Kasumi-1 (cell line): ENCODE measurements at regions not wholly inside any gene's neighbourhood (a gene's known extent, or its start where the extent isn't known, plus 50 kb on each side); places are given as distances from the start of the nearest gene placed in this dataset.
A peak's percentile ranks its signal among the peaks of the same experiment; 100 is the strongest.

Experiments used
- DNase-seq, 2 experiments: peaks; one replicate each; lab custom pipeline; 2025; lab: John Stamatoyannopoulos, UW

DNA sequence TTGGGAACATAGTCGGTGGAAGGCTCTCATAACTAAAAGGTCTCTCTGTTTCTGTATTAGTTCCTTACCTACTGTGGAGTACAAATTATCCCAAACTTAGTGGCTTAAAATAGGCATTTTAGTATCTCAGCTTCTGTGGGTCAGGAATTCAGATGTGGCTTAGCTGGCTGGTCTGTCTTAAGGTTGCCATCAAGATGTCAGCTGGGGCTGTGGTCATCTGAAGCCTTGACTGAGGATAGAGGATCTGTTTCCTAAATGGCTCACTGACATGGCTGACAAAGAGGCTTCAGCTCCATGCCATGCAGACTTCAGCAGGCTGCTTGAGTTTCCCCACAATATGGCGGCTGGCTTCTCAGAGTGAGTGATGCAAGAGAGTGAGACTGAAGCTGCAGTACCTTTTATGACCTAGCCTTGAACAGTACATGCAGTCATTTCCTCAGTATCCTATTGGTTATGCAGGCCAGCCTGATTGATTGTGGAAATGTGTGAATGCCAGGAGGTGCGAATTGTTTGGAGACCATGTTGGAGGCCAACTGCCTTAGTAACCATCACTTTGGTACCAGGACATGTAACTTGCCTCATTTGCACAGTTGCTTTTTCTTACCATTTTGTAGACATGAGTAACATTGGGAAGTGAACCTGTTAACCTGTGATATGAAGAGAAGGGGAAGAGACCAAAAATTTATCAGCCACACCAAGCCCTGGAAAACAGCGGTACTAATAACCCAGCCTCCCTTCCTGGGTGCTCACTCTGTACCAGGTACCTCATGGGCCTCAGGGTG, 152.8 kb upstream of the IER5L start:
- peak in 1 of 2 experiments; percentile 21 for DNase-seq

DNA sequence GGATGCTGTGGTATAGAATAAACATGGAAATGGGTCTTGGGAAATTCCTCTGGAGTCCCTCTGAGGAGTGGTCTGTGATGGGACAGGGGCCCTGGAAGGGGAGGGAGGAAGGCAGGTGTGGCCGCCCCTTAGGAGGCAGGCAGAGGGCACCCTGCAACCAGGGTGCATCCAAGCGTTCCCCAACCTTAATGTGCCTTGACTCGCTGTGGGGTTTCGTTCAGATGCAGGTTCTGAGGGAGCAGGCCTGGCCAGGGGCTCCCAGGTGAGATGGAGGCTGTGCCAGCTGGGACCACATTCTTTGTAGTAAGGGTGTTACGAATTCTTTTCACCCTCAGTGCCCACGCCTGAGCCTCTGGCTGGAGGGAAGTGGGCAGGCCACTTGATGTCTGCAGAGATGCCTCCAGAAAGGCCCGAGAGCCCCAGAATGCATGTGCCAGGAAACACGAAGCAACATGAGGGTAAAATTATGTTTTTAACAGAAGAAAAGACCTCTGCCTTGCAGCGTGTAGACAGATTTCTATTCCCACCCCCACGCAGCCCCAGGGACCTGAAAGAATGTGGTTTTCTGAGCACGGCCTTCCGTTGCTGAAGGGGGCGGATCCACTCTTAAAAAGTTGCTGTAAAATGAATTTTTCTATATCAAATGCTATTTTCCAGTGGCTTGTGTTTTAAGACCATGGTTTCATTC, 150.4 kb upstream of the IER5L start:
- peak; percentile 12 to 16 for DNase-seq

DNA sequence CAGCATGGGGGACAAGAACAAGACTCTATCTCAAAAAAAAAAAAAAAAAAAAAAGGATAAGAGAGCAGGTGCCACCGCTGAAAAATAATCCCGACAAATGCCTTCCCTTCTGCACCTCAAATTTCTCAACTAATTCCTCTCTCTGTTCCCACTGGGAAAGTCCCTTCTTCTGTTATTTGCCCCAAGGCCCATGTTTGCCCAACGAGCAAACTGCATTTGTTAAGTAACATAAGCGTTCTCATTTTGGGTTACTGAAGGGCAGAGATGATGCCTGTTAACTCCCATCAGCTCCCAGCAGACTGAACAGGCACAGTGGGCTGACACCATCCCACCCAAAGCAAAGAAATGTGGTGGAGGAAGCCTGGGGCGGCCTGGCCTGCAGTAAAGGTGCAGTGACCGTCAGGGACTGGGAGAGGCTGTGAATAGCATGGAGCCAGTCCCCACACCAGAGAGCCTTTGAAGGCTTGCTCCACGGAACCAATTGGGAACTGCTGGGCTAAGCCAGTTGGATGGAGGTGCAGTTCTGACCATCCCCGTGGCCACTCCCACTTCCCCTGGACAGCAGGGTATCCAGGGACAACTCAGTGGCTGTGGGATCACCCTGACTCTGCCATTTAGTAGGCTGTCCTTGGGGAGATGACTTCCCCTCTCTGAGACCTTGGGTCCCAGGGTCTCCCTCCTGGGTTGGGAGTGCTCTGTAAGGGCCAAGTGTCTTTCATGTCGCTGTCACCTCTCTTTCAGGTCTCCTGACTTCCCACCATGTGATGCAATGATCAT, 149.7 kb upstream of the IER5L start:
- no peak for DNase-seq

DNA sequence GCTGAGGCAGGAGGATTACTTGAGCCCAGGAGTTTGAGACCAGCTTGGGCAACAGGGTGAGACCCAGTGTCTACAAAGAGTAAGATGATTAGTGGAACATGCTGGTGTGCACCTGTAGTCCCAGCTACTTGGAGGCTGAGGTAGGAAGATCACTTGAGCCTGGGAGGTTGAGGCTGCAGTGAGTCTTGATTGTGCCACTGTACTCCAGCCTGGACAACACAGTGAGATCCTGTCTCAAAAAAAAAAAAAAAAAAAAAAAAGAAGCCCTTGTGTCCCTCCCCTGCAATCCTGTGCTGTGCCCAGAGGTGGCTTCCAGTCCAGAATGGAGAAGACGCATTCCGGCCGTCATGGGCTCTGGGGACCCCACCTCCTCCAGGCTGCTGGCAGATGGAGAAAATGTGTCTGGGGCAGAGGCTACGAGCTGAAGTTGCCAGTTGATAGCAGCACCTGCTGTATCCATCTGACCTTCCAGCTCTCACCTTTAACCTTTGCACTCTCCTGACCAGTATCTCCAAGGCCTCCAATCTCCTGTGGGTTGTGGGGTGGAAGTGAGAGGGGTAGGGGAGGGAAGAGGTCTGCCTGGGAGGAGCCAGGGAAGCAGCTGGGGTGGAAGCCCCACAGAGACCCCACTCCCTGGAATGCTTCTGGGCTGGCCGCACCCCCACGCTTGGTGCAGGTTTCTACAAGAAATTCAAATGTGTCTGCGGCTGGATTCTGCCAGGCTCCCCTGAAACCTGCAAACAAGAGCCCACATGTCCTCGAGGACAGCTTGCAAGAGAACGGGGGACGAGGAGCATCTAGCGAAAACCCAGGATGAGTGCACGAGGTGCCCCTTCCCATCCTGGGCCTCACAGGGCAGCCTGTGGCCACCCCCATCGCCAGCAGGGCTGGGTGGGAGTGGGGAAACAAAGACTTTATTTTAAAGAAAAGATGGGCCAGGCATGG, 148.3 kb upstream of the IER5L start:
- DNase-seq: no peak

DNA sequence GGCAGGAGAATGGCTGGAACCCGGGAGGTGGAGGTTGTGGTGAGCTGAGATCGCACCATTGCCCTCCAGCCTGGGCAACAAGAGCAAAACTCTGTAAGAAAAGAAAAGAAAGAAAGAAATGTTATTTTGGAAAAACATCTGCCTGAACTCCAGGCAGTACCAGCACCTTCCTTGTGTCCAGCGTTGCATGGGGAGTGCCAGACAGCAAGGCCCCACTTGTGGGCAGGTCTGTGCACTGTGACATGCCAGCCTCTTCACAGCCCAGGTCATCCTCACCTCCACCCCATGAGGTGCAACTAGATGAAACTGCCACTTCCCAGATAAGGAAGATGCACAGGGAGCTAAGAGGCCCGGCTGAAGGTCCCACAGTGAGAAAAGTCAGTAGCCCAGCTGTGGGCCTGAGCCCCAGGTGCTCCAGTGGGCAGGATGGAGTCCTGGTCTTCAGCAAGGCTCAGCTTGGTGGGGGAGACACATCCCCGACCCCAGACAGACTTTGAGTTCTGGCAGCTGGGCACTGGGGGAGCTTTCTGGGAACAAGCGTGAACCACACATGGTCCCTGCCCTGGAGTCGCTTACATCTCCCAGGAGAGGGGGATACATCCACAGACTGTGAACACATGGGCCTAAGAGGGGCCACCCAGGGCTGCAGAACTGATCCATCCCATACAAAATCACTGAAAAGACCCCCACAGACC, 146.9 kb upstream of the IER5L start:
- no peak for DNase-seq

DNA sequence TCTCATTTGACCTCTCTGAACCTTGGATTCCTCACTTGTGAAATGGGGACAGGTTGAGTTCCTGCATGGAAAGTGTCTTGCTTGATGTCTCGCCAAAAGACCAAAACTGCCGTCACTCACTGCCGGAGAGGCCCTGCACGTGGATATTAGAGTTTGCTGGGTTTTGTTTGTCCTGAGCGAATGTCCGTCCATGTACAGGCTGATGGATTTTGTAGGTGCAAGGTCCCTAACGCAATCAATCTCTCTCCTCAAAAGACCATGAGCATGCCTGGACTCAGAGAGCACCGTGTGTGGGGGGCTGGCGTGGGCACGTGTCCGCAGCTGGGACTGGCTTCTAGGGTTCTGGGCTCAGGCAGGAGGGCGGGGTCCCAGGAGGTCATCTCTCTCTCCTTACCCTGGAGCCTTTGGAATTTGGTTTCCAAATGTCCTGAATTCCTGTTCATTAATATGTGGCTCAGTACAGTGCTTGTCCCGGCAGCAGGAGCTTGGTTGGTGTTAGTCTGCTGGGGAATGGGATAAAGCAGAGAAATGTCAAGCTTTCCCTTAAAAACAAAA, 146.0 kb upstream of the IER5L start:
- DNase-seq: no peak

DNA sequence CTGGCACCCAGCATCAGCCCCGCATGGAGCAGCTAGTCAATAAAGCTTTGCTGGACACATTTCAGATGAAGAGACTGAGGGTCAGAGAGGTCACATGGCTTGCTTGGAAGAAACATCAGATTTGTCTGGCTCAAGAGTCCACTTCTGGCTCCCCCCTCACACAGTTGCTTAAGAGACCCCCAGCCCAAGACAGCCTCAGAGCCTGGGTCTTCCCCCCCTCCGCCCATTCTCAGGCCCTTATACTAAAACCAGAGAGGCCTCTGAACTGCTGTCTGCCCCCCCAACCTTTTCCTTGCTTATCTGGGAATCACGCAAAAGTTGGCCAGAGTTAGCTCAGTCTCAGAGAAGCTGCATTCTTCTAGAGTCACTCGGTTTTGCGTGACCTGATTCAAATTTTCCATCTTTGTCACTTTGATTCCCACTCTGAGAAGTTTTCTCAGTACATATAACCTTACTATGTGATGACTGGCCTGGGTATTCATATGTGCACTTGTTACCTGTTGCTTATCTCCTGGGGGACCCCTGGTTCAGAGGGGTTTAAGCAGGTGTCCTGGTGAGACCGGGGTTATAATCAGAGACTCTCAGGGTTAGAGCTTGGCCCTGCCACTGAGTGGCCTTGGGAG, 145.4 kb upstream of the IER5L start:
- DNase-seq: no peak

DNA sequence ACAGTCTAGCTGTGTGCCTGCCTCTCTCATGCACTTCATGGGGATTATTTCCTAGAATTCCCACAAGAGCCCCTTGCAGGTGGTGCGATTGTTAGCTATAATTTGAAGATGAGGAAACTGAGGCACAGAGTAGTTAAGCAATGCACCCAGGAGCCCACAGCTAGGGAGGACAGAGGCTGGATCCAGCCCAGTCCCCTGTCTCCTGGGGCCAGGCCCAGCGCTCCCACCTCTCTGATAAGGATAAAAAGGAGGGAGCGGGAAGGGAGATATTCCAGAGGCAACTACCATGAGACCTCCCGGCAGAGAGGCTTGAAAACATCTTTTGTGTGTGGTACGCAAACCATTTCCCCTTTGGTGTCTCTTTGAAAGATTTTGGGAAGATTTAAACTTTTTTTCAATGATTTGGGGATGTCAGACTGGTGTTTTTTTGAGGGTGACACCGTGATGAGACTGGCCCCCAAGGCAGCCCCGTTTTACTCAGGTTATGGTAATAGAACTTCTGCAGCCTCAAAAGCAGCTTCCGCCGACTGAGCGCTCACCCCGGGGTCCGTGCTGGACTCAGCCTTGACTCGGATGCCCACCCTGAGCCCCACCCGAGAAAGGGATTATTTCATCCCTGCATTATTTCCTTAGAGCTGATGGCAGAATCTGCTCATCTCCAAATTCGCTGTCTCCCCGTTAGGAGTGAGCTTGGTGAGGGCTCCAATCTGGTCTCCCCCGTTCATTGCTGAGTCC, 144.7 kb upstream of the IER5L start:
- no peak for DNase-seq

DNA sequence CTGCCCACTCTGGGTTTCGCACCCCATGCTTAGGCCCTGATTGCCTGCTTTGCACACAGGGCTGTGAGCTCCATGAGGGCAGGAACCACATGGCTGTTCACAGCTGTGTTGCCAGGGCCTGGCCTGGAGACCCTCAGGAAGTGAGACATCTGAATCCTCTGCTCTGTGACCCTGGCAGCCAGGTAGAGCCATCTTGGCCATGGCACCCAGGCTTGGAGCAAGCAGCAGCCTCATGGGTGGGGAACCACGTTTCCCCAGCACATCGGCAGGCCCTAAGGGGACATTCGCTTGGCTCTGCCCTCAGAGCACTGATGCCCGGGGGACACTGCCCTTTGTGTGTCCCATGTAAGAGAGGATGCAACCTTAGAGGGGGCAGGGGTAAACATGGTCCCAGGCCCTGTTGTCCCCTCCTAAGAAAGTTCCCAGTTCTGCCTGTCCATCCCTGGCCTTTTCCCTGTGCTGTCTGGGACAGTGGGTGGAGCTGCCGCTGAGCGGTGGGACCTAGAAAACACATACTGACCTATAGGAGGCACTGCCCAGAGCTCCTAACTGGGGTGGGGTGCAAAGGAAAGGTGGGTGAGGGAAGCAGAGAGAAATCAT, 144.1 kb upstream of the IER5L start:
- DNase-seq: no peak

DNA sequence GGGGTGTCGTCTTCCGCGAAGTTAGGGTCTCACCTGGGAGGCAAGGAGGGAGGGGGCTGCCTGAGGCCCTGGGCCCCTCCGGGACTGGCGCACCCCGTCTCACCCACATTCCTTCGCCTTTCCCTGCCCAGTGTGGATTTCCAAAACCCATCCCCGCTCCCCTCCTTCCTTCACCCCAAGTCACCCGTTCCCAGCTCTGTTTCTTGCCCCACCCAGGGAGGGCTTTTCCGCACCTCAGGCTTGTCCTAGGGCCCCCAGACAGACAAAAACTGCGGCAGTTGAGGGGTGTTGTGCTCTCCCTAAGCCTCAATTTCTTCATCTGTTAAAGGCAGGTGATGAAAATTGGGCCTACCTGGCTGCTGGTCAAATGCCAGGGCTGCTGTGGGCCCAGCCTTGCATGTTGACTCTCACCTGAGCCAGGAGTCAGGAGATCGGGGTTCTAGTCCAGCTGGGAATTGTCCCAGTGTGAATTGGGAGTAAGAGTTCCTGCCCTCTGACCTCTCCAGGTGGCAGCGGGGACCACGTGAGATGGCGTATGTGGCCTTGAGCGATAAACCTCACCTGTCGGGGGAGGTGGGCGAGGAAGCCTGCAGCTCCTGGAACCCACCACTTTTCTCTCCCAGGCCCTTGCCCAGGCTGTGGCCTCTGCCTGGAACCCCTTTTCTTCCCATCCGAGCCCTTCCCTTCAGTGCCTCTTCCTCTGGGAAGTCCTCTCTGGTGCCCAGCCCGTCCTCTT, 143.4 kb upstream of the IER5L start:
- no peak for DNase-seq

DNA sequence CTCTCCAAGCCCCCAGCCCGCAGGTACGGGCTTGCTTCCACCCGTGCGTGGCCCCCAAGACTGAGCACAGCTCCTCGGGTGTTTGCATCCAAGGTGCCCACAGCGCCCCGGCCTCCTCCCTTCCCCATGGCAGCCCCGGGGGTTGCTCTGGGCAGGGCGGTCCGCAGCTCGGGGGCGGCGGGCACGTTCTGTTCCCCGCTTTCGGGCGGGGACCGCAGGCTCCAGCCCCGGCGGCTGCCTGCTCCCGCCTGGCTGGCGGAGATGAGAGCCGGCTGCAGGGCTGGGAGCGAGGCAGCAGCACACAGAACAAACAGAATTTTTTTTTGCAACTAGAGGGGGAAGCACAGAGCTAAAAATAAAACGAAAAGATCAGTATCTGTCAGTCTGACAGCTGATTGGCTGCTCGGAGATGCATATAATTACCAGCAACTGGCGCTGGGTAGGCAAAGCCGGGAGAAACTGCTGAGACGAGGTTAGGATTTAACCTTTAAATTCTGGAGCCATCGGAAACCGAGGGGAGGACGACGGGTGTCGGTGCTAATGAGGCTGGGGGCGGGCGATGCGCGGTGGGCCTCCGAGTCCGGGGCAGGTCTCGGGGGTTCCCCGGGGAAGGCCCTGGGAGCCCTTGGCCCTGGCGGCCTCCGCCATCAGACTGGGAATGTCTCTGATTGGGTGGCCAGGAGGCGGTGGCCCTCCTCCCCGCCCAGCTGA, 142.7 kb upstream of the IER5L start:
- DNase-seq: peak; percentile 96 to 97

DNA sequence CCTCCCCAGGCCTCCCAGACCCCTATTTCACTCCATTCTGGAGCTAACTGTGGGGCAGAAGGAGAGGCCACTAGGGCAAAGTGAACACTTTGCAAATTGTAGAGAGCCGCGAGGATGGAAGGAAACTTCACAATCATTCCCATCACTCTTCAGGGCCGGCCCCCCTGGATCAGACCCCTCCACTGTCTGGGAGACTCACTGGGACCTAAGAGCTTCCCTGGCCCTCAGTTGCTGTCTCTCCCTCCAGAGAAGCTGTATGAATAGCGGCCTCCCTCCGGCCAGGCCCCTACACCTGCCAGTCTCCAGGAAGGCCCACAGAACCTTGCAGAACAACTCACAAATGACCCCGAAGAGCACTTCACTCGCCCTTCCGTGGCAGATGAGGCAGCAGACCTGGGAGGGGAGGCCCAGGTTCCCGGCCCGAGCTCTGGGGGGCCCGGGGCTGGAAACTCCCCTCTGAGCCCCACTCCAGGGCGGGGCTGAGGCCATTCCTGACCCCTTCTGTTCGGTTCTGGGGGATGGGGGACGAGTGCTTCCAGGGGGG, 141.9 kb upstream of the IER5L start:
- no peak for DNase-seq

DNA sequence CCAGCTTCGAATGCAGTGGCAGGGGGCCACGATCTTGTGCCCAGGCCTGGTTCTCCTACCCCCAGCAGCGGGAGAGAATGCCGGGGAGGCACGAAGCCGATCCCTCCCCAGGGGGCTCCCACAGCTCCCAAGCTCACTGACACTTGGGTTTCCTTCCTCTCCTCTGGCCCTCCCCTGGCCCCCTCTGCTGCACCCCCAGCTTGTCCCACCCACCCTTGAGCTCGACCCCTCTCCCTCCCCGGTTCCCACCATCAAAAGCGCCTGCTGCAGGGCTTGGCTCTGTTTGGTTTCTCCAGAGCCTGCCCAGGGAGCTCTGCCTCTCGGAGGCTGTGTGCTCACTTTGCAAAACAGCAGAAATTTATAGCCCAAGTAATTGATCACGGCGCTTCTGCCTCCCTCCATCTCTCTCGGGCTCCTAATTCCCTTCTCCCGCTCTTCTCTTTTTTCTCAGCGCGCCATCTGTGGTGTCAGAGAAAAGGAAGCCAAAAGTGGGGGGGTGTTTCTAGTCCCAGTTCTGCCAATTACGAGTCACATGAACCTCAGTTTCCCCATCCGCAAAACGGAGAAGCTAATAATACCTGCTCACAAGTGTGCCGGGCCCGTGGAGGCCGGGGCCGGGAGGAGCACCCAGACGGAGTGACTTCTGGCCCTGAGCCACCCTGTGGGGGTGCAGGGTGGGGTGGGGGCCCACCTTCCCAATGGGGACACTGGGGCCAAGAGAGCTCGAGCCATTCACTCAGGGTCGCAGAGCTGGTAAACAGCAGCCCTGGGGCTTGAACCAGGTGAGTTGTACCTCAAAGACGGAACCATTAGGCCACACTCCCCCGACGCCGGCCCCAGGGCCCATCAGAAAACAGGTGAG, 141.2 kb upstream of the IER5L start:
- no peak for DNase-seq

DNA sequence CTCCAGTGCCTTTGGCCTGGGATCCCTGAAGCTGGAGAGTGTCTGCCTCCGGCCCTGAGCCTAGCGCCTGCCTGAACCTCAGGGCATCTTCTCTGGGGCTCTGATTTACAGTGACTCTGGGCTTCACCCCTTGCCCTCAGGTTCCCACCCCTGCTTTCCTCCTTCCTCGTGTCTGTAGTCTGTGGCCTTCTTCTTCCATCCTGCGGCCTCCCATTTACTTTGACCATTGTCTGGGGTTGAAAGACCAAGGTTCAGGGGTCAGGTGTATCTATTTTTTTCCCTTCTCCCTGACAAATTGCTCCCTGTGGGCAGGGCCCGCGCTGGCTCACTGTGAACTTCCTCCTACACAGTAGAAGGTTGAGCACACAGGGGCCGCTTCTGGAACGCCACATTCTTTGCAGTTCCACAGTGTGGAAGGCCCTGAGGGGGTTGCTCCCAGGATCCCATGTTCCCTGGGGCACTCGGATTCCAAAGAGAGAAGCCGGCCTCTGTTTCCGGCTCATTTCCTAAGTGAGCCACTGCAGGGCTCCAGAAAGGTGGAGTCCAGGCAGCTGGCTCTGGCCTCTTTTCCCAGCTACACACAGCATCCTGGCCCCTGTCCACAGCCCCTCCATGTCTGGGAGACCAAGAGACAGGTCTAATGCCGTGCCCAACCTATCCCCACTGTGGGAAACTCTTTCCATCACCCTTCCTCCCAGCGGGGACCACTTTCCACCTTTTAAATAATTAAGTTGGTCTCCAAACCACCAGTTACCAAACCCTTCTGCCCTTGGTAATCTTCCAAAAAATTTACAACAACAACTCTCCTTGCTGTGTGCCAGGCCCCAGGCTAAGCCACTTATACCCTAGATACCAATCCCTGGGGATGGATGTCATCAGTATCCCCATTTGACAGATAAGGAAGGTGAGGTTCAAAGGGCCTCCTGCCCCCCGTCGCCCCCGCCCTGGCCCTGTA, 140.3 kb upstream of the IER5L start:
- DNase-seq: no peak
